ENCODE measurements at regions not wholly inside any gene's neighbourhood (a gene's known extent, or its start where the extent isn't known, plus 50 kb on each side); places are given as distances from the start of the nearest gene placed in this dataset.
A peak's percentile ranks its signal among the peaks of the same experiment; 100 is the strongest.

DNA sequence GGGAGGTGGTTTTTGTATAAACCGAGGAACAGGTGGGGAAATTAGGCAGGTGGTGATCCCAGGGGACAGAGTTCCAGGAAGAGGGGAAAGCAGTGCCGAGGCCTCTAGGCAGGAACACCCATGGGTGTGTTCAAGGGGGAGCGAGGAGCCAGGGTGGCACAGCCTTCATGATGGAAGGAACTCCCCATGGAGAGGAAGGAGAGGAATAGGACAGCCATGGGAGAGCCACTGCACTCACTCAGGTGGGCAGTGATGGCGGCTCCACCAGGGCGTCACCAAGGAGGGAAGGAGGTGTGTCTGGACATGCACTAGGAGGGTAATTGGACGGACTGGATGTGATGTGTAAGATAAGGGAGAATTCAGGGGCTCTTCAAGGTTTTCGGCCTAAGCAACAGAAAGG is 98.2 kb downstream of the THBS2 start:
- Histone ChIP-seq H3K4me2 (ENCODE audit: low read length) (no peak overlapping the region), H3K23ac (ENCODE audit: low read length) (no peak overlapping the region), H2AK5ac (ENCODE audit: low read length) (no peak overlapping the region), H3K27ac (ENCODE audit: low read depth, low read length) (no peak overlapping the region), H2BK120ac (ENCODE audit: low read depth, low read length) (no peak overlapping the region), H3K4me3 (ENCODE audit: low read length) (no peak overlapping the region), H3K79me2 (ENCODE audit: control insufficient read depth, insufficient read depth, low read length) (no peaks in the 10 kb centered on the region), H3K79me1 (ENCODE audit: low read length) (no peaks in the 10 kb centered on the region), H3K27me3 (ENCODE audit: insufficient read depth, low read length, poor library complexity) (no peaks in the 10 kb centered on the region), H3K9ac (ENCODE audit: low read length) (no peak overlapping the region), H3K36me3 (ENCODE audit: control insufficient read depth, insufficient read depth, low read length) (no peaks in the 10 kb centered on the region), H3K18ac (ENCODE audit: low read length) (no peak overlapping the region), H3K4me1 (ENCODE audit: control insufficient read depth, low read depth, low read length) (no peaks in the 10 kb centered on the region), H3K4ac (ENCODE audit: low read depth, low read length) (no peak overlapping the region), H4K8ac (ENCODE audit: low read depth, low read length) (no peak overlapping the region), H2BK5ac (ENCODE audit: low read length) (no peak overlapping the region), H4K5ac (ENCODE audit: low read length) (no peak overlapping the region), H3K56ac (ENCODE audit: low read length) (no peak overlapping the region), H2BK15ac (replicated peaks; ENCODE audit: low read depth) (no peak overlapping the region)
- no CpG with 5 or more reads among the region's 7 CpGs for WGBS (ENCODE audit: extremely low coverage, insufficient coverage, low lambda C conversion rate)
- no peak for DNase-seq

DNA sequence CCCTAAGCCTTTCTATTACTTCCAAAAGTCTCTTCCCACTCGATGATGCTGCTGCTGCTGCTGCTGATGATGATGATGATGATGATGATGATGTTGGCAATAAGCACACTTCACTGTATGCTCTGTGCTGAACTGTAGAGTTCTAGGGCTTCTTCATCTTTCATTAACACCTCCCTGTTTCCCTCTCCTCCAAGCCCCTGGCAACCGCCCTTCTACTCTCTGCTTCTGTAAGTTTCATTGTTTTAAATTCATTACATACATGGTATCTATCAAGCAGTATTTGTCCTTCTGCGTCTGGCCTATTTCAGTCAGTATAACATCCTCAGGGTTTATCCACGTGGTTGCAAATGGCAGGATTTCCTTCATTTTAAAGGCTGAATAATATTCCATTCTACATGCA is 100.2 kb downstream of the THBS2 start:
- H3K4me2 ChIP-seq (ENCODE audit: low read length) = no peak overlapping the region
- no peak overlapping the region for H4K5ac ChIP-seq (ENCODE audit: low read length)
- H3K27ac ChIP-seq (ENCODE audit: low read depth, low read length) = no peak overlapping the region
- no peak overlapping the region for H3K56ac ChIP-seq (ENCODE audit: low read length)
- no peak overlapping the region for H4K8ac ChIP-seq (ENCODE audit: low read depth, low read length)
- no peak overlapping the region for H2BK15ac ChIP-seq (replicated peaks; ENCODE audit: low read depth)
- no CpG with 5 or more reads among the region's 4 CpGs for WGBS (ENCODE audit: extremely low coverage, insufficient coverage, low lambda C conversion rate)
- no peak for DNase-seq
- H3K23ac ChIP-seq (ENCODE audit: low read length) = no peak overlapping the region
- H3K79me2 ChIP-seq (ENCODE audit: control insufficient read depth, insufficient read depth, low read length) = no peaks in the 10 kb centered on the region
- no peak overlapping the region for H3K4me3 ChIP-seq (ENCODE audit: low read length)
- no peaks in the 10 kb centered on the region for H3K27me3 ChIP-seq (ENCODE audit: insufficient read depth, low read length, poor library complexity)
- H3K4ac ChIP-seq (ENCODE audit: low read depth, low read length) = no peak overlapping the region
- no peaks in the 10 kb centered on the region for H3K36me3 ChIP-seq (ENCODE audit: control insufficient read depth, insufficient read depth, low read length)
- no peaks in the 10 kb centered on the region for H3K79me1 ChIP-seq (ENCODE audit: low read length)
- H3K4me1 ChIP-seq (ENCODE audit: control insufficient read depth, low read depth, low read length) = no peaks in the 10 kb centered on the region
- no peak overlapping the region for H3K9ac ChIP-seq (ENCODE audit: low read length)
- no peak overlapping the region for H2BK5ac ChIP-seq (ENCODE audit: low read length)
- H2AK5ac ChIP-seq (ENCODE audit: low read length) = no peak overlapping the region
- no peak overlapping the region for H3K18ac ChIP-seq (ENCODE audit: low read length)
- H2BK120ac ChIP-seq (ENCODE audit: low read depth, low read length) = no peak overlapping the region

DNA sequence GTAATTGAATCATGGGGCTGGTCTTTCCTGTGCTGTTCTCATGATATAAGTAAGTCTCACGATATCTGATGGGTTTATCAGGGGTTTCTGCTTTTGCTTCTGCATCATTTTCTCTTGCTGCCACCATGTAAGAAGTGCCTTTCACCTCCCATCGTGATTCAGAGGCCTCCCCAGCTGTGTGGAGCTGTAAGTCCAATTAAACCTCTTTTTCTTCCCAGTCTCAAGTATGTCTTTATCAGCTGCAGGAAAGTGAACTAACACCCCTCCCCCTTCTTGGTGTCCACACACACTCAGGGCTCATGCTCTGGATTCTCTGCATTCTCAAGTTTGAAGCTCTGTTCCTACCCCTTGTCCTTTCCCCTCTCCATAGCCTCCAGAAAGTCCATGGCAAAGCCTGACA is 107.1 kb downstream of the THBS2 start:
- no peak overlapping the region for H3K18ac ChIP-seq (ENCODE audit: low read length)
- H3K27ac ChIP-seq (ENCODE audit: low read depth, low read length) = no peak overlapping the region
- no peak overlapping the region for H3K4me3 ChIP-seq (ENCODE audit: low read length)
- no CpG with 5 or more reads among the region's 2 CpGs for WGBS (ENCODE audit: extremely low coverage, insufficient coverage, low lambda C conversion rate)
- no peaks in the 10 kb centered on the region for H3K79me2 ChIP-seq (ENCODE audit: control insufficient read depth, insufficient read depth, low read length)
- no peak overlapping the region for H2BK15ac ChIP-seq (replicated peaks; ENCODE audit: low read depth)
- no peak overlapping the region for H2AK5ac ChIP-seq (ENCODE audit: low read length)
- DNase-seq = peak; percentile 34
- no peak overlapping the region for H3K56ac ChIP-seq (ENCODE audit: low read length)
- H3K36me3 ChIP-seq (ENCODE audit: control insufficient read depth, insufficient read depth, low read length) = no peaks in the 10 kb centered on the region
- H3K9ac ChIP-seq (ENCODE audit: low read length) = no peak overlapping the region
- no peak overlapping the region for H2BK120ac ChIP-seq (ENCODE audit: low read depth, low read length)
- no peak overlapping the region for H2BK5ac ChIP-seq (ENCODE audit: low read length)
- H4K8ac ChIP-seq (ENCODE audit: low read depth, low read length) = no peak overlapping the region
- no peak overlapping the region for H3K4ac ChIP-seq (ENCODE audit: low read depth, low read length)
- H3K4me2 ChIP-seq (ENCODE audit: low read length) = no peak overlapping the region
- H3K4me1 ChIP-seq (ENCODE audit: control insufficient read depth, low read depth, low read length) = no peaks in the 10 kb centered on the region
- no peak overlapping the region for H4K5ac ChIP-seq (ENCODE audit: low read length)
- no peaks in the 10 kb centered on the region for H3K27me3 ChIP-seq (ENCODE audit: insufficient read depth, low read length, poor library complexity)
- H3K23ac ChIP-seq (ENCODE audit: low read length) = no peak overlapping the region
- H3K79me1 ChIP-seq (ENCODE audit: low read length) = no peaks in the 10 kb centered on the region

DNA sequence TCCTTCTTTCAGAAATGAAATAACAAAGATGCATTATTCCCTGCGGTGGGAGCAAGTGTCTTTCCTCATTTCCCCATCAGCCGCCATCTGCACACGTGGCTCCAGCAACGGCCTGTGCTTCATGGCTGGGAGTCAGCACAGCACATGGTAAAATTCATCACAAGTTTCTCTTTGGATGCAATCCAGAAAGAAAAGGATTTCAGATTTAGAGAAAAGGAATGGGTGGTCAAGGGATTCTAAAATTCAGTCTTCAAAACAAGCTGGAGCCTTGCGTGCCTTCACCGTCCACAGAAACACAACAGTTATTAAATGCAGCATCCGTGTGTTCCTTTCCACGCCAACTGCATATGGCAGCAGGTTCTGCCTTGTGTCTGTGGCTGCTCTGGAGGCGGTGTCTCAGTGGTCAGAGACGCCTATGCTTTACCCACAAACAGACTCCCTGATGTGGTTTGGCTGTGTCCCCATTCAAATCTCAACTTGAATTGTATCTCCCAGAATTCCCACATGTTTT is 107.6 kb downstream of the THBS2 start:
- Histone ChIP-seq H3K79me1 (ENCODE audit: low read length) (no peaks in the 10 kb centered on the region), H3K4me1 (ENCODE audit: control insufficient read depth, low read depth, low read length) (no peaks in the 10 kb centered on the region), H3K27me3 (ENCODE audit: insufficient read depth, low read length, poor library complexity) (no peaks in the 10 kb centered on the region), H3K36me3 (ENCODE audit: control insufficient read depth, insufficient read depth, low read length) (no peaks in the 10 kb centered on the region), H4K5ac (ENCODE audit: low read length) (no peak overlapping the region), H3K23ac (ENCODE audit: low read length) (no peak overlapping the region), H3K56ac (ENCODE audit: low read length) (no peak overlapping the region), H2BK15ac (replicated peaks; ENCODE audit: low read depth) (no peak overlapping the region), H3K79me2 (ENCODE audit: control insufficient read depth, insufficient read depth, low read length) (no peaks in the 10 kb centered on the region), H3K18ac (ENCODE audit: low read length) (no peak overlapping the region), H3K27ac (ENCODE audit: low read depth, low read length) (no peak overlapping the region), H4K8ac (ENCODE audit: low read depth, low read length) (no peak overlapping the region), H2AK5ac (ENCODE audit: low read length) (no peak overlapping the region), H3K4me3 (ENCODE audit: low read length) (no peak overlapping the region), H2BK120ac (ENCODE audit: low read depth, low read length) (no peak overlapping the region), H3K9ac (ENCODE audit: low read length) (no peak overlapping the region), H2BK5ac (ENCODE audit: low read length) (no peak overlapping the region), H3K4ac (ENCODE audit: low read depth, low read length) (no peak overlapping the region), H3K4me2 (ENCODE audit: low read length) (no peak overlapping the region)
- no CpG with 5 or more reads among the region's 10 CpGs for WGBS (ENCODE audit: extremely low coverage, insufficient coverage, low lambda C conversion rate)
- DNase-seq = no peak

DNA sequence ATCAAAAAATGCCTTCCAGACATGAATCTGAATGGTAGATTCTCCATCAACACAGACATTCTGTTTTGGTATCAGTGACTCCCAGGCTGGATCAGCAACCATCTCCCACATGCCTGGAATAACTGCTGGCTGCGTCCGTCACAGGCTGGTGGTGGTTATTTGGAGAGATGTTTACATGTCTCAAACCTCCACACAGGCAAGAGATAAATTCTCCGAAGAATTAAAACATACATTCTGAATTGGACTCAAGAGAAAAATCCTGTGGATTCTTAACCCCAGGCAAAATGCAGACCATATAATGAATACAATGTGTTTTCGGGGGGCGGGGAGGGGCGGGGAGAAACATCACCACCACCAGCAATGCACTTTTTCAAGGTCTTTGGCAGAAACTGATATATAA is 108.2 kb downstream of the THBS2 start:
- Histone ChIP-seq H3K4me2 (ENCODE audit: low read length) (no peak overlapping the region), H3K27ac (ENCODE audit: low read depth, low read length) (no peak overlapping the region), H3K4me1 (ENCODE audit: control insufficient read depth, low read depth, low read length) (no peaks in the 10 kb centered on the region), H3K18ac (ENCODE audit: low read length) (no peak overlapping the region), H3K9ac (ENCODE audit: low read length) (no peak overlapping the region), H3K27me3 (ENCODE audit: insufficient read depth, low read length, poor library complexity) (no peaks in the 10 kb centered on the region), H4K8ac (ENCODE audit: low read depth, low read length) (no peak overlapping the region), H3K36me3 (ENCODE audit: control insufficient read depth, insufficient read depth, low read length) (no peaks in the 10 kb centered on the region), H3K4ac (ENCODE audit: low read depth, low read length) (no peak overlapping the region), H3K79me1 (ENCODE audit: low read length) (no peaks in the 10 kb centered on the region), H2AK5ac (ENCODE audit: low read length) (no peak overlapping the region), H2BK5ac (ENCODE audit: low read length) (no peak overlapping the region), H4K5ac (ENCODE audit: low read length) (no peak overlapping the region), H3K4me3 (ENCODE audit: low read length) (no peak overlapping the region), H2BK15ac (replicated peaks; ENCODE audit: low read depth) (no peak overlapping the region), H3K56ac (ENCODE audit: low read length) (no peak overlapping the region), H3K23ac (ENCODE audit: low read length) (no peak overlapping the region), H2BK120ac (ENCODE audit: low read depth, low read length) (no peak overlapping the region), H3K79me2 (ENCODE audit: control insufficient read depth, insufficient read depth, low read length) (no peaks in the 10 kb centered on the region)
- no CpG with 5 or more reads among the region's 6 CpGs for WGBS (ENCODE audit: extremely low coverage, insufficient coverage, low lambda C conversion rate)
- DNase-seq = no peak

DNA sequence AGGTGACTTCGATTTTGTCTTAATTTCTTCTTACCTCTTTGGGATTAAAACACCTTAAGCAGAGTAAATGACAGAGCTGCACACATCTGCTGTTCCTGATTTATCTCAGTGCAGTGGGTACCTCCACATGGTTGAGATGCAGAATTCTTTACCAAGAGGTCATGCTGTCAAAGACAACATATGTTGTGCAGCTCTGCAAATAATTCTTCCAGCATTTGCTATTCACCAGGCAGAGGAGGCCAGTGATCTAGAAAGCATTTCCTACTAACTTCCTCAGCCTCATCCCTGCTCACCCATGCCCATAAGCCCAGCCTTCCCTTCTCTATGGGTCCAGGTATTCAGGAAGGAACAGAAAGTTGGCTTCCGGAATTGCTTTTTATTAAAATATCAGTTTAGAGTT is 109.3 kb downstream of the THBS2 start:
- Histone ChIP-seq H3K23ac (ENCODE audit: low read length) (no peak overlapping the region), H3K79me2 (ENCODE audit: control insufficient read depth, insufficient read depth, low read length) (no peaks in the 10 kb centered on the region), H4K5ac (ENCODE audit: low read length) (no peak overlapping the region), H3K56ac (ENCODE audit: low read length) (no peak overlapping the region), H3K36me3 (ENCODE audit: control insufficient read depth, insufficient read depth, low read length) (no peaks in the 10 kb centered on the region), H2BK5ac (ENCODE audit: low read length) (no peak overlapping the region), H3K9ac (ENCODE audit: low read length) (no peak overlapping the region), H3K4me3 (ENCODE audit: low read length) (no peak overlapping the region), H3K4me1 (ENCODE audit: control insufficient read depth, low read depth, low read length) (no peaks in the 10 kb centered on the region), H3K27ac (ENCODE audit: low read depth, low read length) (no peak overlapping the region), H3K27me3 (ENCODE audit: insufficient read depth, low read length, poor library complexity) (no peaks in the 10 kb centered on the region), H4K8ac (ENCODE audit: low read depth, low read length) (no peak overlapping the region), H3K4me2 (ENCODE audit: low read length) (no peak overlapping the region), H3K4ac (ENCODE audit: low read depth, low read length) (no peak overlapping the region), H2BK15ac (replicated peaks; ENCODE audit: low read depth) (no peak overlapping the region), H2AK5ac (ENCODE audit: low read length) (no peak overlapping the region), H2BK120ac (ENCODE audit: low read depth, low read length) (no peak overlapping the region), H3K79me1 (ENCODE audit: low read length) (no peaks in the 10 kb centered on the region), H3K18ac (ENCODE audit: low read length) (no peak overlapping the region)
- no CpG with 5 or more reads among the region's 2 CpGs for WGBS (ENCODE audit: extremely low coverage, insufficient coverage, low lambda C conversion rate)
- DNase-seq = no peak
